WI38 (cell line): ENCODE measurements at regions not wholly inside any gene's neighbourhood (a gene's known extent, or its start where the extent isn't known, plus 50 kb on each side); places are given as distances from the start of the nearest gene placed in this dataset.

Experiments
- H3K4me3 ChIP-seq: 2 replicates; pipeline ENCODE4 v1.5.1; 2011; ENCODE audit warnings: low read depth, mild to moderate bottlenecking, control low read depth, low read length
- TF ChIP-seq, protein P1 (sequence below): IDR thresholded peaks from 2 replicates; pipeline ENCODE4 v1.5.1; 2012; ENCODE audit warnings: low read depth, mild to moderate bottlenecking, control low read depth, low read length

- TF ChIP-seq, protein P1, sequence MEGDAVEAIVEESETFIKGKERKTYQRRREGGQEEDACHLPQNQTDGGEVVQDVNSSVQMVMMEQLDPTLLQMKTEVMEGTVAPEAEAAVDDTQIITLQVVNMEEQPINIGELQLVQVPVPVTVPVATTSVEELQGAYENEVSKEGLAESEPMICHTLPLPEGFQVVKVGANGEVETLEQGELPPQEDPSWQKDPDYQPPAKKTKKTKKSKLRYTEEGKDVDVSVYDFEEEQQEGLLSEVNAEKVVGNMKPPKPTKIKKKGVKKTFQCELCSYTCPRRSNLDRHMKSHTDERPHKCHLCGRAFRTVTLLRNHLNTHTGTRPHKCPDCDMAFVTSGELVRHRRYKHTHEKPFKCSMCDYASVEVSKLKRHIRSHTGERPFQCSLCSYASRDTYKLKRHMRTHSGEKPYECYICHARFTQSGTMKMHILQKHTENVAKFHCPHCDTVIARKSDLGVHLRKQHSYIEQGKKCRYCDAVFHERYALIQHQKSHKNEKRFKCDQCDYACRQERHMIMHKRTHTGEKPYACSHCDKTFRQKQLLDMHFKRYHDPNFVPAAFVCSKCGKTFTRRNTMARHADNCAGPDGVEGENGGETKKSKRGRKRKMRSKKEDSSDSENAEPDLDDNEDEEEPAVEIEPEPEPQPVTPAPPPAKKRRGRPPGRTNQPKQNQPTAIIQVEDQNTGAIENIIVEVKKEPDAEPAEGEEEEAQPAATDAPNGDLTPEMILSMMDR, result no peak
- no peak overlapping the region for H3K4me3 ChIP-seq
Measured at GRCh38 chr9:126156898-126157297, 169.7 kb upstream of the MVB12B start.

DNA sequence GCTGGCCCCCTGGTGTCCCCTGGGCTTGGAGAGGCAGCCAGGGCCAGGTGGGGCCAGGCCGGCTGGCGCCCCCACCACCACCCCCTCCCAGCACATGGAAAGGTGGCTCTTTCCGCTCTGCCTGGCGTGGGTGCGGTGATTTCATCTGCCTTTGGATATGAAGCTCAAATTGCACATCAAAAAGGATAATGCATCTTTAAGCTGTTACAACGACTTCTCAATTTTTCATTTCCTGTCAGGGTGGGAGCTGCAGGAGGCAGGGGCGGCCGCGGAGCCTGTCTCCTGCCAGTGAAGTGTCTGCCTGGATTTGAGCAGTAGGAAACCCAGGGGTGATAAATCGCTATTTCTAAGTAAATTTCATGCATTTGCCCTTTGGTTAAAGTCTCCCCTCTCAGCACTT is 169.2 kb upstream of the MVB12B start:
- TF ChIP-seq, protein P1, result no peak
- no peak overlapping the region for H3K4me3 ChIP-seq

- no peak overlapping the region for H3K4me3 ChIP-seq
Measured at GRCh38 chr9:126157826-126158587, 168.6 kb upstream of the MVB12B start.

DNA sequence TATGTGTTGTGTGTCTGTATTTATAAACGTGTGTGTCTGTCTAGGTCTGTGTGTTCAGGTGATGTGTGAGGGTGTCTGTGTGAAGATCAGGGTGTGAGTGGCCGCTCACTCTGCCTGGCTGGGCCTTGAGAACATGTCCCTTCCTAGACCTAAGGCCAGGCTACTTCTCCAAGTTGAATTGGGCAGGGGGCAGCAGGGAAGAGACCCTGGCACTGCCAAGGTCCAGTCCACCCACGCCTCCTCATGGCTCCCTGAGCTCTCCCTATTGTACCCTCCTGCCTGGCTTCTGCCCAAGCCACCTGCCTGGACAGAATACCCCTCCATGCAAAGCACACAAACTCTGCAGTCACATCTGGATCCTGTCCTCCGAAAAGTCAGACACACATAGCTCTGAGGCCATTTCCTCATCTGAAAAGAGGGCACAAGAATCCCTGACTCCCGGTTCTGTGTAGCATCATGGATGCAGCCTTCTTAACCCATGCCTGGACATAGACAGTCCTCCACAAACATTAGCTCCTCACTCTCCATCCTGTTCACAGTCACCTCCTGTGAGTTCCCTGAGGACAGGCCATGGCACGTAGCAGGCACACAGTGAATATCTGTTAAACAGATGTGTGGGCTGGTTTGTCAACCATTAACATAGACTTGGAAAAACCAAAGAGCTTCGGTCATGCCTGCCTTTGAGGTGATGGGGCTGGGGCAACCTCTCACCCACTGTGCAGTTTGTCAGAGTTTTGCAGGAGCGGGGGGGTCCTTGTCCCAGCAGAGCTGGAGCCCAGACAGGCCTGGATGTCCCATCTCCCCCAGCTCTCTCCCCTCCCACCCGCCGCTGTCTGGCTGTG is 167.8 kb upstream of the MVB12B start:
- no peak overlapping the region for H3K4me3 ChIP-seq
- TF ChIP-seq, protein P1, result no peak

More at GRCh38 chr9:126157826-126158587, 168.6 kb upstream of the MVB12B start:
- TF ChIP-seq, protein P1, result no peak

GRCh38 chr9:126159430-126160060 is 167.1 kb upstream of the MVB12B start:
- TF ChIP-seq, protein P1, result no peak
- H3K4me3 ChIP-seq, result no peak overlapping the region

GRCh38 chr9:126160067-126160853 is 166.4 kb upstream of the MVB12B start:
- no peak overlapping the region for H3K4me3 ChIP-seq
- TF ChIP-seq, protein P1, result no peak
